NAMALWA (cell line): ENCODE measurements at regions not wholly inside any gene's neighbourhood (a gene's known extent, or its start where the extent isn't known, plus 50 kb on each side); places are given as distances from the start of the nearest gene placed in this dataset.
A peak's percentile ranks its signal among the peaks of the same experiment; 100 is the strongest.

Source experiments
- DNase-seq: peaks from one replicate; pipeline ENCODE4 v3.0.0-alpha.2; 2015; ENCODE audit warnings: low spot score

DNA sequence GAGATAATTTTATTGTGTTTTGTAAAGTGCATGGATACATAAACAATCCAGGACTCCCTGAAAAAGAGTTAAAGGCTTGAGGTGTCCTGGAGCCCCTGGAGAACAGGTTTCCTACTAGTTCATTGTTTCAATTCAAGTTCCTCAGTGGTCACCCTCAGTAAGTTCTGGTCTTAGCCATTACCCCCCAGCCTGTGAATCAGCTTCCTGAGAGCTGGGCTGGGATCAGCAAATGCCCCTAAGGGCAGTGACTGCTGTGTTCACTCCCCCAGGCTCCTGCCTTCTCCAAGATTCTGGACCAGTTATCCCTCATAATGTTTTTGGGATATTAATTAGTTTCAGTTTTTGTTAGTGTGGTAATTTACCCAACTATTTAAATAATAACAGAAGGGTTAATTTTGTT lies 151.6 kb upstream of the PRSS58 start:
- DNase-seq, result no peak

DNA sequence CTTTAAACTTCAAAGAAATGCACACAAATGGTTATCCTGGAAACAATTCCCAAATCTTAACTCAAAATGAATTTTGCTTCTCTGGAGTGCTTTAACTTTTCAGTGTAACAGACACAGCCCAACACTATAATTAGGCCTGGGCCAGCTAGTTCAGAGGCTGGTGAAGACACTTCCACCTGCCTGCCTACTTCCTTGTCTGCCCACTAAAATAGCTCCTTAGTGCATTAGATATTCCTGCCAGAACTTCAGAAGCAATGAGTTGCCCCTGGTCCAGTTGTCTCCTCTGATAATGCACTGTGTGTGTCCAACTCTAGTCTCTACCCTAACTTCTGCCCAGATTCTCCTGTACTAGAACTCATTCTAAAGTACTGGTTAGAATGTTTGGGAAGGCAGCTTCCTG lies 150.9 kb upstream of the PRSS58 start:
- DNase-seq, result no peak

DNA sequence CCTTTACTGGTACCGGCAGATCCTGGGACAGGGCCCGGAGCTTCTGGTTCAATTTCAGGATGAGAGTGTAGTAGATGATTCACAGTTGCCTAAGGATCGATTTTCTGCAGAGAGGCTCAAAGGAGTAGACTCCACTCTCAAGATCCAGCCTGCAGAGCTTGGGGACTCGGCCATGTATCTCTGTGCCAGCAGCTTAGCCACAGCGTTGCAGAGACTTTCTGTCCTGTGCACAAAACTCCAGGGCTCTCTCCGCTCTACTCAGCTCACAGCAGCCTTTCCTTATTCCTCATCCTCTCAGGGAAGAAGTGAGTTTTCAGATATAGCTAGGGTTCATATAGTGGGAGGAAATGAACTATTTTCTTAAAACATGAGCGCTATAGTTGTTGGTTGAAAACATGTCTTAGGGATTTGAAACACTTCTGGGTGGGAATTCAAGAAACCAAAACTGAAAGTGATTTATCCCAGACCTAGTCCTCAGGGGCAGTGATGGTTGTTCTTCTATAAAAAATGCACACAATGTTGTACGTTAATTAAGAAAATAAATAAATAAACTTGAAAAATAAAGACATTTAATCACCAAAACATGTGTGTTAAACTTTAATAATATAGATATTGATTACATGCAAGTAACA lies 150.2 kb upstream of the PRSS58 start:
- DNase-seq, result no peak

DNA sequence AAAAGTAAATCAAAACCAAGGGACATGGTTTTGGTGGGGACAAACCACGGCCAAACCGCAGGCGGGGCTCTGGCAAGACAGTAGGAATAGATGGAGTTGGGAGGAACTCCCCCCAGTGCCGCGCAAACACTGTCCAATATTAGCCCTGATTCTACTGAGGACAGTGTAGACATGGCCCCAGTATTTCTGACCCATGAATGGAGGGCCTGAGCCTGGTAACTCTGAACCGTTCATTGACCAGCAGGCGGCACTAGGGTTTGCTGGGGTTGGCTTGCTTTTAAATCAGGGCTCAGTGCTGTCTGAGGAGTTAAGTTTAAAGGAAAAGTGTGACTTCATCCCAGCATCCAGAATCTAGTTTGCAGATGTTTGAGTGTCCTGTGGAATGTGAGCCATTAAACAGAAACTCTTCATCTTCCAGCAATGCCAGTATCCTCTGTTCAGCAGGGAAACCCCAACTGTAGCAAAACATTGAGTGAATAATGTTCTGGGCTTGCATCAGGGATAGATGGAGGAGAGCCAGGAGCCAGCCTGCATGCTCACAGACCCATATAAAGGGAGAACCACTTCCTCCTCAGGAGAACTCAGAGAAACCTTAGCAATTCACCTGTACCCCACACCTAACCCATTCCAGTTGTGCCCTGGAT lies 147.4 kb upstream of the PRSS58 start:
- DNase-seq, result no peak

DNA sequence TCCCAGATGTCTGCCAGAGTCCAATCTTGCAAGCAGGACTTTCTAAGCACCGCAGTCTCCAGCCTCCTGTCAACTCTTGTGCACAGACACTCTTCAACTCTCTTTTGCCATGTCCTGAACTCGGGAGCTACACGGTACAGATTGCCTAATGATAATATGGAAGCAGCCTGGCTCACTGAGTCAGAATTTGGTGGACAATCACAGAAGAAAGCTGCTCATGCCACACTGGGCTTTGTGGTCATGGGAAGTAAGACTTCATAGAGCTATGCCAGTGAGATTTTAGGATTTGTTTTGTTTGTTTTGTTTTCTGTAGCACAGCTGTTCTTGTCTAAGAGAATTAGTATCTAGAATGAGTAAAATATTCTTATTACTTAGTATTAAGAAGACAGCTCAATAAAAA lies 144.1 kb upstream of the PRSS58 start:
- no peak for DNase-seq

DNA sequence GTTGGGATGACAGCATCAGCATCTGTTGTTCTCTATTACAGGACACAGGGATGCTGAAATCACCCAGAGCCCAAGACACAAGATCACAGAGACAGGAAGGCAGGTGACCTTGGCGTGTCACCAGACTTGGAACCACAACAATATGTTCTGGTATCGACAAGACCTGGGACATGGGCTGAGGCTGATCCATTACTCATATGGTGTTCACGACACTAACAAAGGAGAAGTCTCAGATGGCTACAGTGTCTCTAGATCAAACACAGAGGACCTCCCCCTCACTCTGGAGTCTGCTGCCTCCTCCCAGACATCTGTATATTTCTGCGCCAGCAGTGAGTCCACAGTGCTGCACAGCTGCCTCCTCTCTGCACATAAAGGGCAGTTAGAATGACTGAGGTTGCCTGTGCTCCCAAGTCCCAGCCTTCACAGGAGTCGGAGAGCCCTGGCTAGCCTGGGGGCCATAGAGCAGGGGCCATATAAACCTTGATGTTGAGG lies 142.2 kb upstream of the PRSS58 start:
- DNase-seq, result no peak

DNA sequence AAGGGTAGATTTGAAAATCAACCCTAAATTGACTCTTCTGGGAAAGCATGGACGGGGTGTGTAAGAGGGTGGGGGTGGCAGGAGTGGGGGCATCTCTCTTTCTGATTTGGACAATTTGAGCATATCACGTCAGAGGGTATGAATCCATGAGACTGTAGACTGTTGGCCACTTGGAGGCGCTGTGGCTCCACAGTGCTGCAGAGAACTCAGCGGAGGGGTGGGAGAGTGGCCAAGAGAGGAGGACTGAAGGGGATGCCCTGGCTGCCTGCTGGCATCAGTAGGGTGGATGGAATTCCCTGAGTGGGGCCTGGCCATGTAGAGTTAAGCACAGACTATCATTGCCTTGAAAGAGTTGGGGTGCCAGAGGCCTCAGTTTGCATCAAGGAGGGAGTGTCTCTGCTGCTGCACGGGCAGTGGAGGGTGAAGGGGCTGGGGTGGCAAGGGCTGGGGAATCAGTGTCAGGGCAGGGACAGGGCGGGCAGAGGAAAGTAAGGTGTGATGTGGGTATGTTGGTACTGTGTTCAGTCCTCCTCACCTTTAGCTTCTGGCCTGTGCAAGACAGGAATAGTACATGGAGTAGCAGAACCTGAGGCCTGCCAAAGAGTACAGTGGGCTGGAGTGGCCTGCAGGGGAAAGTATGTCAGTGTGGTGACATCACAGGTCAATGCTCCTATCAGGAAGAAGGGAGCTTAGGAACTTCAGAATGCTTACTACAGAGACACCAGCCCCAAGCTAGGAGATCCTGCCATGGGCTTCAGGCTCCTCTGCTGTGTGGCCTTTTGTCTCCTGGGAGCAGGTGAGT lies 133.5 kb upstream of the PRSS58 start:
- DNase-seq, result peak; percentile 66

DNA sequence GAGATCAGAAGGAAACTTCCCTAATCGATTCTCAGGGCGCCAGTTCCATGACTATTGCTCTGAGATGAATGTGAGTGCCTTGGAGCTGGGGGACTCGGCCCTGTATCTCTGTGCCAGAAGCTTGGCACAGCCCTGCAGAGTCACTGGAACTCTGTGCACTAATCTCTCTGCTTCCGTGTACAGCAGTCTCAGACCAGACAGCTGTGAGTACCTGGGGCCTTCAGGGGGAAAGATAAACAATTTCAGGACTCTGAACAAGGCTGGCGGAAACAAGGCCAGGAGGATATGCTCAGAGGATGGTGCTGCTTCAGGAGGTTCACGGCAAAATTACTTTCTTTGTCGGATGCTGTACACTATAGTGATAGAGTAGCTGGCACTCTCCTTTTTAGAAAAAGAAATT lies 131.7 kb upstream of the PRSS58 start:
- DNase-seq, result no peak

DNA sequence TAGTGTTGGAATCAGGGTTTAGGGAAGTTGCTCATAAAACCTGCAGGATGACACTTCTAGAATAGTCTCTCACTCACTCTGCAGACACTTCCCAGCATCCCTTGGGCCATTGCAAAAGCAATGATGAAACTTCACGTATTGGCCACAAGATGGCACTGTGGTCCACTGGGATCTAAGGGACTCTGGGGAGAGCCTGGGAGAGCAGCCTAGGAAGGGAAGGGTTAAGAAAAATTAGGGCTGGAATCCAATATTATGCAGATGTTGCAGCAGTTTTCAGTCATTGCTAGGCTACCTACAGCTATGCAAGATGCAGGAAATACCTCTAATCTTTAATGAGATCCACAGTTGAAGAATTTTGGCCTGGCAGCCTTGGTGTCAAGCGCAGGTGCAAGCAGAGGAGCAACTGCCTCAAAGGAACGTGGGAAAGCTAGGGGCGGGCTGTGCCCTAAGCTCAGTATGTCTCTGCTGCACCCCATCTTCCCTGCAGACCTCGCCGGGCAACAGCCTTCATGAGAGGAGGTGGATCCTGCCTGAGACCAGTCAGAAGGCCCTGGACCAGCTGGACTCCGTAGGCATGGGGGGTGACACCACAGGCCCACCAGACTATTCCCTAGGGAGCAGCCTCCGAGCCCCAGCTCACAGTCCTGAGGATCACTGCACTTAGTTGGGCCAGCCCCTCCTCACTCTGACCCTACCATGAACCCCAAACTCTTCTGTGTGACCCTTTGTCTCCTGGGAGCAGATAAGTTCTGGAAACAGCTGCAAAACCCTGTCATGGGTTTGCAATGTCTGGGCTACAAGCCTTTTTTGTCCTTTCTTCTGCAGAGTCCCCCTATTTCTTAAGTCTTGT lies 127.9 kb upstream of the PRSS58 start:
- DNase-seq, result peak; percentile 77

DNA sequence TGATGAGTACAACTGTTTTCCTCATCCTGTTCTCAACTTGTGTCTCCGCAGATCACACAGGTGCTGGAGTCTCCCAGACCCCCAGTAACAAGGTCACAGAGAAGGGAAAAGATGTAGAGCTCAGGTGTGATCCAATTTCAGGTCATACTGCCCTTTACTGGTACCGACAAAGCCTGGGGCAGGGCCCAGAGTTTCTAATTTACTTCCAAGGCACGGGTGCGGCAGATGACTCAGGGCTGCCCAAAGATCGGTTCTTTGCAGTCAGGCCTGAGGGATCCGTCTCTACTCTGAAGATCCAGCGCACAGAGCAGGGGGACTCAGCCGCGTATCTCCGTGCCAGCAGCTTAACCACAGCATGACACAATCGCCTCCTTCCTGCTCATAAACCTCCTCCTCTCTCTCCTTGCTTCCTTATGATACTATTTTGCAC lies 126.7 kb upstream of the PRSS58 start:
- no peak for DNase-seq

DNA sequence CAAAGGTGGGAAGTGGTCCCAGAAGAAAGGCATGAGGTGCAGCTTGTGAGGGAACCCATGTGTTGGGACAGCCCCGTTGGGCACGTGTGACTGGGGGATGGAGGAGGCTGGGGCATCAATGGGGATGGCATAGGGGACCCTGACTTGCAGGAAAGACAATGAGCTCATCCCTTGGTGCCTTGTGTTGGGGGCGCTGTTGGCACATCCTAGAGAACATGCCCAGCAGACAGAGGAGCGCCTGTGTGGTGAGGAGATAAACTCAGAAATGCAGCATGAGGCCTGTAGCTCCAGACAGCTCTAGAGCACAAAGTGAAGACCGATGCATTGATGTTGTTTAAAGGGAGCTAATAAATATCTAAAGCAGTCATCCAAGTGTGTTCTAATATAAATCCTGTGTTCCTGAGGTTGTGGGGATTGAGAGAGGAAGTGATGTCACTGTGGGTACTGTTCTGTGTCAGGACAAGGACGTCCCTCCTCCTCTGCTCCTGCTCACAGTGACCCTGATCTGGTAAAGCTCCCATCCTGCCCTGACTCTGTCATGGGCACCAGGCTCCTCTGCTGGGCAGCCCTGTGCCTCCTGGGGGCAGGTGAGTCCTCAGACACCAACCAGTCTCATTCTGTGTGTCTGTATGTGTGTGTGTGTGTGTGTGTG lies 126.1 kb upstream of the PRSS58 start:
- DNase-seq, result no peak

DNA sequence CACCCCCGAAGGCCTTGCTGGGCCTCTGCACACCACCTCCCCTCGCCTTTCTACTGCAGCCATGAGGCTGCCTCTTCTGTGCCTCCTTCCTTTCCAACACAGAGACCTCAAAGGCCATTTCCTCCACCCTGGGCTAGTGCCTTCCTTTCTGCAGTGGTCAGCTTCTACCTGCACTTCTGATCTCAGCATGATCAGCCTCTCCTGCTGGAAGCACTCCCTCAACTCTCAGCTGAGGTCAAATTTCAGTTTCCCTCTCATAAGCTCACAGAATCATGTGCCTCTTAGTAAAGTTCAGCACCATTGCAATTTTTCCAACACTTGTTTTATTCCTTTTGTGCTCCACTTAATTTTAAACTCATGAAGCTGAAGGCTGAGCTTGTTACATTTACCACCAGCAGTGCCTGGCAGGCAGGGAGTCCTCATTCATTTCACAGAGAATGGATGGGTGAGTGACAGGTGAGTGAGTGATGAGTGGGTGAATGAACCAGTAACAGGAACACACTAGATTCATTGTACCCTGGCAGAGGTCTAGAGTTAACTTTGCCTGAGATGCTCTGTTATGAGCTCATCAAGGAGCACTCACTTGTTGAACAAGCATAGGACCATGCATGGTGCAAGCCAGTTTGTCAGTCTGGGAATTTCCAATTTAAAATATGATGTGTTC lies 124.0 kb upstream of the PRSS58 start:
- DNase-seq, result no peak

DNA sequence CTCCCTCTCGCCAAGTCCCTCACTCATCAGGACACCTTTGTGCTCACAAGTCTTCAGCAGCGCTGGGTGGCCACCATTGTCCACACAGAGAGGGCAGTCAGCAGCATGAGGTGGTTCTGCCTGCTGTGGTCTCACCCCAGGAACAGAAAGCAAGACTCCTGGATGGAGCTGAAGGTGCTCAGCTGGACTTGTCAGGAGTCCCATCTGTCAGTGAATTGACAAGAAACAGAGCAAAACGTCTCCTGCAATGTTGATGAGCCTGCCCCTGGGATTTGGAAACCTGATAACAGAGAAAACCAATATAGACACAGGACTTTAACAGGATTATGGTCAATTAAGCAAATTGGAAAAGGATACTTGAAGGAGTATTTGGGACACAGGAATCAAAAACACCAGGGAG lies 122.2 kb upstream of the PRSS58 start:
- DNase-seq, result no peak

DNA sequence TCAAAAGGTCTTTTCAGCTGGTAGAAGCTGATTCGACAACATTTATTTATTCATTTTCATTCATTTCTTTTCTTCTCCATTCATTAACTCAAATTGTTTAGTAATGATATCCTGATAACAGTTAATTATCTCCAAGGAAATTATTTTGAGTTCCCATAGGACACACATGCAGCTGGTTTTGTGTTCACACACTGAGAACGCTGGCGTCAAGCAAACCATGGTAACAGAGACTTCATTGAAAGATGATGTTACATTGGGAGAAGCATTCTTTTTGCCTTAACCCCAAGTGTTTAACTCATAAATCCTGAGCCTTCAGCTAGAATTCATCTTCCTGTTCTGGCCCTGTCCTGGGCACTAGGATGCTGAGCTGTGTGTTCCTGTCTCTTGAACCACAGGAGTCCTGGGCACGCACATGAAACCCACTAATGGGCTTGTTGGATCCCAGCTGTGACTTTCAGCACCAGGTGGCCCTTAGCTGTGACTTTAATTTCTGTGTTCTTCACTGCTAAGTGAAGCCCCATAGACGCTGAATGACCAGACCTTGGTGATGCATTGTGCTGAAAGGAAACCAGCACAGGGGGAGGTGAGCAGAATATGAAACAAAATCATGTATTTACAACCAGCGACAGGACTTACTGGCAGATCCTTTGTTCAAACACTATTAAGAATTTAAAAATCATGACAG lies 121.5 kb upstream of the PRSS58 start:
- no peak for DNase-seq

DNA sequence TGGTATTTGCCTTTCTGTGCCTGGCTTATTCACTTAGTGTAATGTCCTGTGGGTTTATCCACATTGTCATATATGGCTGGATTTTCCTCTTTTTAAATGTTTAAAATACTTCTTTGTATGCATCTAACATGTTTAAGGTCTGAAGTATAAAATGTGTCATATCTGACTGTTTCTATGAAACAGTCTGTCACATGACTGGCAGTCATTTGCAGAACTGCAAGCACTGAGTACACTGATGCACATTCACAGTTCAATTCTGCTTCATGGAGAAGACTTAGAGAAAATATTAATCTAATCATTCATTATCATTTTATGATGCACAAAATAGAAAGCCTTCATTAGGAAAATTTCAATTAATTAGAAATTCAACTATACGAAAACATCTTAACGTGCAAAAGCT lies 119.7 kb upstream of the PRSS58 start:
- DNase-seq, result no peak

DNA sequence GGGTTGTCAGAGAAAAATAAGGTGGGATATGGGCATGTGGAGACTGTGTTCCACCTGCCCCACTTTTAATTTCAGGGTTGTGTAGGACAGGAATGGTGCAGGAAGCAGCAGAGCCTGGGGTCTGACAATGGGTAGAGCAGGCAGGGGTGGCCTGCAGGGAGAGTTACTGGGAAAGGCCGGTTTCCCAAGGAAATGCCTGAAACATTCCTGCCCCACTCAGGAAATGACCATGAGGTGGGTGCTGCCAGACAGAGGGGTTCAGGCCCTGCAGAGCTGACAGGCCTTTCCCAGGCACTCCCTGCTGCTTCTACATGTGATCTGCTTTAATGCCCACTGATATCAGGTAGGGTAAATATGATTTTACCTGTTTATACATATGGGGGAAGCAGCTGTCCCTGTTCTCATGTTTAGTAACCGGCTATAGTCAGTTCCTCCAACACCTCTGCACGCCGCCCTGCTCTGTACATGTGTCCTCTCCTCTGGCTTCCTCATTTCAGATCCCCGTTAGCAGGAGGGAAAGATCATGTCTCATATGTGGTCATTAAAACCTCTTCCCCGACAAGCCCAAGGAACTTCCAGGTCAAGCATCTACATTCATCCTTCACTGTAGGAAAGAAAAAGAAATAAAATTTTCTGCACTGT lies 118.6 kb upstream of the PRSS58 start:
- DNase-seq, result no peak

DNA sequence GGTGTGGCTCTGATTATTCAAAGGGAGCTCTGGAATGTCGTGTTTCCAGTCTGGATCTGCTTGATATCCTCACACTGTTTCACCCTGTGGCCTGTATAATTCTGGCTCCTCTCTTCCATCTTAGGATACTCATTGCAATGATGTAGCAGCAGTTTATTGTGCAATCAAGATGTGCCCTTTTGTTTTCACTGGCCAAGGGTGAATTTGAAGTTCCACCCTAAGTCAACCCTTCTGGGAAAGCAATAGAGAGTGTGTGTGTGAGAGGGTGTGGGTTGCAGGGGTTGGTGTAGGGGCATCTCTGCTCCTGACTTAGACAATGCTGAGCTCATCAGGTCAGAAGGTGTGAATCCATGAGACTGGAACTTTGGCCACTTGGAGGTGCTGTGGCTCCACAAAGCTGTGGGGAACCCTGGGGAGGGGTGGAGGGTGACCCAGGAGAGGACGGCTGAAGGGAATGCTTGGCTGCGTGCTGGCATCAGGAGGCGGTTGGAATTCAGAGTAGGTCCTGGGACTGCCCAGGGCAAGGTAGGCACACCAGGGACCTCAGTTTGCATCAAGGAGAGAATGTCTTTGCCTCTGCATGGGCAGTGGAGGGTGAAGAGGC lies 118.0 kb upstream of the PRSS58 start:
- DNase-seq, result no peak

DNA sequence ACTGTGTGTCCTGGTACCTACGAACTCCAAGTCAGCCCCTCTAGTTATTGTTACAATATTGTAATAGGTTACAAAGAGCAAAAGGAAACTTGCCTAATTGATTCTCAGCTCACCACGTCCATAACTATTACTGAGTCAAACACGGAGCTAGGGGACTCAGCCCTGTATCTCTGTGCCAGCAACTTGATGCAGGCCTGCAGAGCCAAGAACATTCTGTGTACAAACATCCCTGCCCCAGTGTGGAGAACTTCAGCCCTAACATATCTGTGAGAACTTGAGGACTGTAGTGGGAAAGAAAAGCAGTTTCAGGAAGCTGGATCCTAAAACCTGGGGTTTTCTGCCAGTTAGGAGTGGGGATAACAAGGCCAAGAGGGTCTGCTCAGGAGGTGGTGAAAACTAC lies 114.9 kb upstream of the PRSS58 start:
- DNase-seq, result no peak

DNA sequence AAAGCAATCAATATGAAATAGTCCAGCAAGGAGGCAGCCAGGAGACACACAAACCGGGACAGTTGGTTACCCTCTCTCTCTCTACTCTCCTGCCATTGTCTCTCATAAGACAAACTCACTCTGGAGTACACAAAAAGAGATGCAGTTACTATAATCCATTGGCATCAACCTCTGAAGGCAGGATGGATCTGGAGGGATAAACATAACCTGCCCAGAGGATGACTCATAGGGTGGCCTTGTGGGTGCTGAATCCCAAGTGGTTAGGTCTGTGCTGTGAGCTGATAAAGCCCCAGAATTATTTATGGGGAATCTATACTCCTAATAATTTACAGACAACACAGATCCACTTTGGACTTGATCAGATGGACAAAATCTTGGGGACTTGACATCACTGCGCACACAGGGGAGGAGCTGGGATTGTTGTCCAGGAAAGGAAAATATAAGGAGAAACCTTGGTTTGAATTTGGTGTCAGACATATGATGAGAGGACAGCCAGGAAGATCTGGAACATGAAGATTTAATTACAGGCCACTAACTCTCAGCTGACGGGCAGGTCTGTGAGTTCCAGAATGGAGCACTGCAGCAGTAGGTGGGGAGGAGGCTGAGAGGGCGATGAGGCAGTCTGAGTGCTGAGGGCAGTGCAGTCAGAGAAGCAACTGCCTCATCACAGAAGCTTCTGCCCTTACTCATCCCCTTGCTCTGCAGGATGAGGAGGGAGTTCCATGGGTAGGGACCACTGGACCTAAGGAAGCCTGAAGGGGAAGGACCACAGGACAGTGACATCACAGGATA lies 113.9 kb upstream of the PRSS58 start:
- DNase-seq, result no peak
